ENCODE measurements at regions not wholly inside any gene's neighbourhood (a gene's known extent, or its start where the extent isn't known, plus 50 kb on each side); places are given as distances from the start of the nearest gene placed in this dataset.
"Not testable (repeated sequence)": the region's sequence is repeated elsewhere in the genome, so short reads cannot be mapped to it uniquely, and the experiment has no call there.

DNA sequence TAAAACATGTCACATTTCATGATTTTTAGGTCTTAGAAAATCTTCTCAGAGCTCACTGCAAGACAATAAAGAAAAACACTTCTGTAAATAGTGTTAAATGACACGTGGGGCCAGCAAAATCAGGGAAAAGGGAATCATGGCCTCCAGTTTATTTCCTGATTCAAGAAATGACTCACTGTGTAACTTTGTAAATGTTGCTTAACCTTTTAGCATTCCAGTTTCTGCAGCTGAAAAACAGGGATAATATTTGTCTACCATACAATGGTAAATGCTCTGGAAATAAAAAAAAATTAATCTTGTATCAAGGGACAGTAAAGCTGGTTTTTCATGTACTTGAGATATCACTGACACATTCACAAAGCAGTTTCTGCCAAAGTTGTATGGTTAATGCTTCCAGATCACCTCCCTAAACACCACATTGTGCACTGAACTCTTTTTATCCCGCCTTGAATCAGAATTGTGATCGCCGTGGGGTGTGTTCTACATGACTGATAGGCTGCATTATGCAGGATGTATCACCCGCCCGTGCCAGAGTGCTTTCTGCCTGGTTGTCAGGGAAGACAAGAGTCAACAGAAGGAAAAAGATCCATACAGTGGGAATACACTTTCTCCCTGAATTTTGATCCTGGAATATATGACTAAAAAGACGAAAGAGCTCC is 238.8 kb downstream of the IKZF2 start:
- no peak for DNase-seq

DNA sequence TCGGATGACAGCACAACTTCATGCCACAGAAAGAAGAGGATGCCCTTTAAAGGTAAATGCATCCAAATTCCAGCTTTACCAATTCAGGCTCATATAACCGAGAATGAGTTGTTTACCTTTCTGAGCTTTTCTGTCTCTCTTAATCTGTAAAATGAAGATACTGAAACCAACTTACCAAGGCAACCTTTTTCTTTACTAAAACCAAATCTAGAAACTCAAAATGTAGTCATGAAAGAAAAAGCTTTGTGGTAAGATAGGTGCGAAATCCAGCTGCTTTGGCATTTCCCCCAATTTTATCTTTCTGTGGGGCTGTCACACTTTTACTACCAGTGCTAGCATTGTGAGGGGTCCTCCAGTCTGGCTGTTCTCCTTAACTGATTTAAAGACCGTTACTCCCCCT is 240.4 kb downstream of the IKZF2 start:
- DNase-seq, result no peak

DNA sequence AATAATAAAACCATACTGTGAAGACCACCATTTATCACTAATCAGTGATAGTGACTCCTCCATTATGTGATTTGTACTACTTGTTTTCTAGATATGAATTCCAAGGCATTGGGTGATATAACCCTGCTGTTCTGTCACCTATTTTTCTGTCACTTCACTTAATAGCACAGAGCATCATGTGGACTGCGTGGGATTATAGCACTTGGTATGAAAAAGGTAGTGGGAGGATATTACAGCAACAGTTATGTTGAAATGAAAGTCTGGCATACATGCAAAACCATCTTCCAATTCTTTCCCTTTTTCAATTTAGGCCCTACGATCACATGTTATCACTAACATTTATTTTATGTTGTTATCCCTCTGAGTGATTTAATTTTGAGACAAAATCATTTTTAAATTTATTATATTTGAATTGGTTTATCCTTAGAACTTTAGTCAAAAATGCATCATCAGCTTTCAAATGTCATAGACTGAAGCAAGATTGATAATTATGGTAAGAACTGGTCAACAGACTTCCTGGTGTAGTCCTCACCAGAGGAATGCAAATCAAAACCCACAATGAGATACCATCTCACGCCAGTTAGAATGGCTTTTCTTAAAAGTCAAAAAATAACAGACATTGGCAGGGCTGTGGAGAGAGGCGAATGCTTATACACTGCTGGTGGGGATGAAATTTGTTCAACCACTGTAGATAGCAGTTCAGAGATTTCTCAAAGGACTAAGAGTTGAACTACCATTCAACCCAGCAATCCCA is 242.6 kb downstream of the IKZF2 start:
- DNase-seq, result no peak

DNA sequence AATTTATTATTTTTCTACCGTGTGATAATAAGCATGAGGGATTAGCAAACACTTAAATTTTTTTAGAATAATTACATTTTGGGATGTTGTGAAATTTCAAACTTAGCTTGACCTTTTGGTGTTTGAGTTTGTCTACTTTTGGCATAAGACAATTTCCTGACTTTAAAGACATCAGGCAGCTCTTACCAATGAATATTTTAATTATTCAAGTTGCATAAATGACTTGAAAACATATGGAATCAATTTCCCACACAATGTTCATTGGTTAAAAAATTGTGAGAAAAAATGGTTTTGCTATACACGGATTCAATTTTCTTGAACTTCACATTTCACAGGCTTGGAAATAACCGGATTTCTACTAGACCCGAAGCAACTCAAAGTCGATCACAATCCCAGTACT is 243.4 kb downstream of the IKZF2 start:
- no peak for DNase-seq

DNA sequence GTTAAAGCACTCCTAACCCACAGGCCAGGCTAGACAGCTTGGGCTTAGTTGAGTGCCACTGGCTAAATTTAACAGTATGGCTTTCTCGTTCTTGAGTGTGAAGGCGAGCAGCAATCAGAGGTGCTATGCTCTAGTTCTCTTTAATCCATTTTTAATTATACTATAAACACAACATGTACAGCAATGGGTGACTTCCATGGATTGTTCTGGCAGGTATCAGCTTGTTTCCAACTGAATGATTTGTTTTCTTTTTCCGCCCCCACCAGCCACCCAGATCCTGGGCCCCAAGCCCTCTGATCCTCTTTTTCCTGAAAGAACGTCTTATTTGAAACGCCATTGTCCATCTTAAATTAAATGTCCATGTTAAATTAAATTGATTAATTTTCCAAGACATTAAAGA is 244.8 kb downstream of the IKZF2 start:
- no peak for DNase-seq

DNA sequence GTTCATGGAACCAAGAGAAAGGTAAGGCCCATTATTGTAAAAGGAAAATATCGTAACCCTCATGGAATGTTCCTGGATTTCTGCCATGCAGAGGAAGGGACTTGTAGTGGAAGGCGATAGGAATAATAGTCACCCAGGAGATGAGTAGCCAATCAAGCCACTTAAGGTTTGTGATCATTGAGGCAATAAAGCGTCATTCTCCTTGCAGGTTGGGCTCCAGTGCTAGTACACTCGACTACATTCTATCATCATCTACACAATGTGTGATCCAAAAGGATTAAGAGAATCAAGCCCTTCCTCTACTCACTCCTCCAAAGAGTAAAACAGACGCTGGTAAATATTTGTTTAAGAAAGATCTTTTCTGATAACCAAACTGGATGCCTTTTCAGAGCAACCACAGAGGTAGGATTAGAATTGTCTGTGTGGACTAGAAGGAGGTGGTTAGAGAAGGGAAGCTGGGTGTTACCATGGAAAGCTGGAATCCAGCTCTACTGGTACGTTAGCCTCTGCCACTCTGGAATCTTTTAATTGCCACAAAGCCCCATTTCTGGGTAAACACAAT is 245.7 kb downstream of the IKZF2 start:
- DNase-seq, result no peak

DNA sequence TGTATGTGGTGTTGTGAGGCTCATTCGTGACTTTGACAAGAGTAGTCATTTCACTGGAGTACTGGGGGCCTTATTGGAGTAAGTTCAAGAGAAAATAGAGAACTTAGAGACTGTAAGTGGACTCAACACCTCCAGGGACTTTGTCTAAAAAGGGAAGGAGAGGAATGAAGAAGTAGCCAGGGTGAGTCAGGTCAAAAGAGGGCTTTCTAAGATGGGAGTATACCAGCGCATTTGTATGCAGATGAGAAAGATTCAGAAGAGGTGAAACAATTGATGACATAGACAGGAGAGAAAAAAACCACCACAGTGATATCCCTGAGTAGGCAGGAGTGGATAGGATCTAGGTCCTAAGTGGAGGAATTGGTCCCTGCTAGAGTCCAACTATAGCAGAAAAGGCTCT is 246.8 kb downstream of the IKZF2 start:
- DNase-seq, result no peak

DNA sequence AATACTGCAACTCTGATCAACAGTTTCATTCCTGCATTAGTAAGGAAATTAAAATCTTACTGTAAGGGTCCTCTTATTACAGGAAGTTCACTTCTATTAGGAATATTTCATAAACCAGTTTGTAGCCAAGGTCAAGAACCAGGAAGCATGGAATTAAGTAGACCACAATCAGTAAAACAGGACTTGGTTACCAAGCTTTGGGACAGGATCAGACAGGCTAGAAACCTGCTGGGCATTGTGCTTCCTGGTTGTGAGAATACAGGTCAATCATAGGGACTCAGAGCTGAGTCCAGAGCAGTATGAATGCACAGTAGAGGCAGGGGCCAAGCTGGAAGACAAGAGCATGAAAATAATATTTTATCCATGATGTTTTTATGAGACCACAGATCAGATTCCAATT is 248.0 kb downstream of the IKZF2 start:
- DNase-seq, result no peak

DNA sequence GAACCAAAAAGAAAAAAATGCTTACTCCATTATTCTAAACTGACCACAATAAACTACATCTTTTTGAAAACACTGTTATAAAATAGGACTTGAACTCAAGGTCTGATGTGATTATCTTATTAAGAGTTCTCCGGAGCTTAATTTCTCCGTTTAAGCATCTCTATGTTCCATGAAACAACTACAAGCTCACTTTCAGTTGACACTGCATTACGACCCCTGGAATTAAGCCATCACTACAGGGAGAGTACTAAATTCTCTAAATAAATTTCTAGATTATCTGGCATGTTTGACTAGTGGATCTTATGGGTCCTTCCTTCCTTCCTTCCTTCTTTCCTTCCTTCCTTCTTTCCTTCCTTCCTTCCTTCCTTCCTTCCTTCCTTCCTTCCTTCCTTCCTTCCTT is 249.0 kb downstream of the IKZF2 start:
- DNase-seq, result no peak

DNA sequence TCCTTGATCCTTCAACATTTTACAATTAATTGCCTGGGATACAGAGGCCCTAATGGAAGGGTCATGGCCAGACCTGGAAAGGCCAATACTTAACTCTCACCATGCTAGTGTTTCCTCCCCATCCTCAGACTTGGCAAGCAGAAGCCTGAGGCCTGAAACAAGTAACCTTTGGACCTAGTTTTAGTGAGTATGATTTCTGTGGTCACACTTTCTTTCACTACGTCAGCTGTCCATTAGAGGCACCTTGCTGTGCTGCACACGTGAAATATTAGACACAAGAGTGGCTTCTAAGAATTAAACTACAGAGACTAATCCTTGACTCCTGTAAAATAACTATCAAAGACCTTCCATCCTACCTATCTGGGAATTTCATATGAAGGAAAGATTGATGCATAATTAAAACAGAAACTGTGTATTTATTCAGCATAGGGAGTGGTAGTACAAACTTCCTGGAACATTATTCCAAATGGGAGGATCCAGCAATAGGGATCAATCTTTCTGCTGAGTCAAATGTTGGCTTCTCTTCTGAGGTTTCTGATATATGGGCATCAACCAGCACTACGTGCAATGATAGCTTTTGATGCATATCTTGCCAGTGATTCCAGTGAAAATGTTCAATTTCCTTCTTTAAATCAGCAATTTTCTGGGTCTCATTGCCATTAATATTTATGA is 249.7 kb downstream of the IKZF2 start:
- no peak for DNase-seq

DNA sequence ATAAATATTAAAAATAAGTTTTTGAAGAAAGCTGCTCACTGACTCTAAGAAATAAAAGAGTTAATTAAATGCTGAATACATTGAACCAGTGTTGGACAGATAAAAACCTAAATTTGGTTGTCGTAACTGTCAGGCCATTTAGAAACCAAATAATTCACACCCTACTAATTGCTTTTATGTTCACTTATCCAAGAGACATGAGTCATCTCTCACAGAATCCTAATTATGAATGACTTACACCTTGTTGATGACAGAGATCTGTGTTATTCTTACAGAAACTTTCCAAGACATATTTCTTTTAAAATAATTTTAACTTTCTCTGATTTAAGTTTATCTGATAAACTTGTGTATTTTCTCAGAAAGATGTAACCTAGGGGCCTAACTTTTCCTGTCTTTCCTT is 250.7 kb downstream of the IKZF2 start:
- DNase-seq, result no peak

DNA sequence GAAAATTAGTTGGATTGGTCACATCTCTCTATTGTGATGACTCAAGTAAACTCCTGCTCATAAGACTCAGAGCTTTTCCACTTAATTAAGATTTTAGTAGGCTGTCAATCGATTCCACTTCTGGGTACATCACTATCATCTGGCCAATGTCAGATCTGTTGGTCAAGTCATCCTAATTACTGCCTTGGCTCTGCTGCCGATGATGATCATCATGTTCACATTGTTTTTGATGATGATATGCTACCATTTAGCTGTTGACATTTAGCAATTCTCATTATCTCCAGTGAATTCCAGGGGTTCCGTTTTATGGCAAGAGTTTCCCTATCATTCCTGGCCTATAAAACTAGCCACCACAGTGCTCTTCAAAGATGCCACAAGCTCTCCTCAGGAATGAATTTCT is 253.4 kb downstream of the IKZF2 start:
- DNase-seq, result no peak

DNA sequence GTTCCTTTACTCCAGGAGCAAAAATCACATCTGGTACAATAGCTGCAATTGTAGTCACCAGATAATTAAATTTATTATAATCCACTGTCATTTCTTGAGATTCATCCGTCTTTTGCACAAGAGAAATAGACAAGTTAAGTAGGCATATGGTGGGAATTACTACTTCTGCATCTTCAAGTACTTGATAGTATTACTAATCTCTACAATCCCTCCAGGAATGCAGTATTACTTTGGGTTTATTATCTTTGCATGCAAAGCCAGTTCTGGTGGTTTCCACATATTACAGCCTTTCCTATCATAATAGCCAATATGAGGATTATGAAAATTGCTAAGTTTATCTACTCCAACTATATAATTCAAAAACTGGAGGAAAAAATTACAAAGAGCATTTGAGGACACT is 254.1 kb downstream of the IKZF2 start:
- DNase-seq, result no peak

DNA sequence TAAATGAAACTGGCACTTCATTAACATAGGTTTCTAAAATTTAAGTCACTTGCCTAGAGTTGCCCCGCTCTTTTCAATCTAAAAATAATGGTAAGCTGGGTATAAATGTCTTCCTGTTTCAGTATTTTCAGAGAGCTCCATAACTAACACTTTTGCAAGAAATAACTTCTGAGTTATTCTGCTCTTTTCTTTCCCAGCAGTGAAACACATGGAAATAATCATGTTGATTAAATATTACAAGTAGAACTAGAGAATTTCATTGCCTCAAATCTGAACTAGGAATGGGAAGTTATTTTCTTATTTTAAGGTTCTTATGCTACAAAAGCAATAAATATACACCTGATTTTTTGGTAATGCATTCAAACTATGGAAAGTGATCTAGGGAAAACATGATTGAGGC is 257.4 kb downstream of the IKZF2 start:
- no peak for DNase-seq

DNA sequence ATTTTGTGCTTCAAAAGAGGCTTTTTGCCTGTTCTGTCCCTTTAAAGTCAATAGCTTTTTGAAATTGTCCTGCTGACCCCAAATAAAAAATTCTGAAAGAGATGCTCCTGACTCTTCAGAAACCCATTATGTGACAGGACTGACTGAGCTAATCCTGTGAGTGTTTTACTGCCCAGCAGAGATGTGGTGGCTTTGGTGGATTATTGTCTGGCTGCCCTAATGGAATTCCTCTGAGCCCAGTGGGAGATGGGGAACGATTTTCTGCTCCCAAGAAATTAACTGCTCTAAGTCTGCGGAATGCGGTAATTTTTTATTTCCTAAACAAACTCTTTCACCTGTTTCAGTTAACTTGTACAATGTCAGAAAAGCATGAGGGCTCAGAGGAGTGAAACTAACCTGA is 258.2 kb downstream of the IKZF2 start:
- DNase-seq, result no peak

DNA sequence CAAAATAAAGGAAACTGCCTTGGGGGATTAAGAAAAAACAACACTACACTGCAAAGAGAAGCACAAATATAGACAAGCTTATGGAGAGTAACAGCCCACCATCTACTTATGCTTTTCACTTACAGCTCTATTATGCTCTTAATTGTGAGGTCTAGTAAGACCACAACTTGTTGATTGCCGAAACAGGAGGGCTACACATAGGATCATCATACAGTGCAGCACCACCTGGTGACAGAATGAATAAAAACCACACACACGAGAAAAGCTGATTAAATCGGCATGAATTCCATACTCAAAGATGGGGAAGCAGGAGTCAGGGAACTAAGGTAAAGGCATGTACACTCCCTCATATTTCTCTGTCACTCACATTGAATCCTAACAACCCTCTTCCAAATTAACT is 259.2 kb downstream of the IKZF2 start:
- DNase-seq, result no peak

DNA sequence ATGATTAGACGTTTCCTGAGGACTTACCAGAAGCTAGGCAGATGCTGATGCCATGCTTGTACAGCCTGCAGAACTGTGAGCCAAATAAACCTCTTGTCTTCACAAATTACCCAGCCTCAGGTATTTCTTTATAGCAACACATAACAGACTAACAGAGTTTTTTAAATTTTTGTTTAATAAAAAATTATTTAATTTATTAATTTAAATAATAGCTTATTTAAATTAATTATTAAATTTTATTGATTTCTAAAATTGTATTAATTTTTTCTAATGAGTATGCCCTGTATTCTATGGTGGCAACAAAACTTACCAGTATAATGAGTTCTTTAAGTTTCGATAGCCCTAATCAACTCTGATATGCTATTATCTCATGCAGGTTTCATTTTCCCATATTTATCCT is 259.8 kb downstream of the IKZF2 start:
- DNase-seq, result no peak

DNA sequence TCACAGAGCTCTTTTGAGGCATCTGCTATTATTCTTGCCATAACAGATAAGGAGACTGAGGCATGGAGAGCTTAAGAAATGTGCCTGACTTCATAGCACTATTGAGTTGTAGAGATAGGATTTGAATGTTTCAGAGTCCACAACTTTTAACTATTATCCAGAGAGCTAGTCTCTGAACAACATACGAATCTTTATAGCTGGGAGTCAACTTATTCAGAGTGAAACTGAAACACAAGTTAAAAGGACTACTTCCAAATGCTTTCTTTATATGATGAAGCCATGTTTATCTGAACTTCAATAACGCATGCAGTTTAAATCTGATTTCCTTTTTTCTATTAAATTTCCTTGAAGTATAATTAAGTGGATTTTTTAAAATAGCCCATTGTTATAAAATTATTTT is 268.8 kb downstream of the IKZF2 start:
- DNase-seq, result no peak

DNA sequence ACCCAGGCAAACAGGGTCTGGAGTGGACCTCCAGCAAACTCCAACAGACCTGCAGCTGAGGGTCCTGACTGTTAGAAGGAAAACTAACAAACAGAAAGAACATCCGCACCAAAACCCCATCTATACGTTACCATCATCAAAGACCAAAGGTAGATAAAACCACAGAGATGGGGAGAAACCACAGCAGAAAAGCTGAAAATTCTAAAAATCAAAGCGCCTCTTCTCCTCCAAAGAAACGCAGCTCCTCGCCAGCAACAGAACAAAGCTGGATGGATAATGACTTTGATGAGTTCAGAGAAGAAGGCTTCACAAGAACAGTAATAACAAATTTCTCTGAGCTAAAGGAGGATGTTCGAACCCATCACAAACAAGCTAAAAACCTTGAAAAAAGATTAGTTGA is 274.9 kb downstream of the IKZF2 start:
- not testable (repeated sequence) for DNase-seq

DNA sequence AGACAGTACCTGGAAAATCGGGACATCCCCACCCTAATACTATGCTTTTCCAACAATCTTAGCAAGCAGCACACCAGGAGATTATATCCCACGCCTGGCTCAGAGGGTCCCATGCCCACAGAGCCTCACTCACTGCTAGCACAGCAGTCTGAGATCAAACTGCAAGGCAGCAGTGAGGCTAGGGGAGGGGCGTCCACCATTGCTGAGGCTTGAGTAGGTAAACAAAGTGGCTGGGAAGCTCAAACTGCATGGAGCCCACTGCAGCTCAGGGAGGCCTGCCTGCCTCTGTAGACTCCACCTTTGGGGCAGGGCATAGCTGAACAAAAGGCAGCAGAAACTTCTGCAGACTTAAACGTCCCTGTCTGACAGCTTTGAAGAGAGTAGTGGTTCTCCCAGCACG is 275.5 kb downstream of the IKZF2 start:
- not testable (repeated sequence) for DNase-seq

DNA sequence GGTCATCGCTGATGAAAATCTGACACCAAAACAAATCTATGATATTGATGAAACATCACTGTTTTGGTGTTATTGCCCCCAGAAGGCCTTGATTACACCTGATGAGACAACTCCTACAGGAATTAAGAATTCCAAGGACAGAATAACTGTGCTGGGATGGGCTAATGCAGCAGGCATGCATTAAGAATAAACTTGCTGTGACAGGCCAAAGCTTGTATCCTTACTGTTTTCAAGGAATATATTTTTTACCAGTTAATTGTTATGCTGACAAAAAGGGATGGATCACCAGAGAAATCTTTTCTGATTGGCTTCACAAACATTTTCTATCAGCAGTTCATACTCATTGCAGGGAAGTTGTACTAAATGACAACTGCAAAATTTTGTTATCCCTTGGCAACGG is 278.2 kb downstream of the IKZF2 start:
- DNase-seq, result no peak

DNA sequence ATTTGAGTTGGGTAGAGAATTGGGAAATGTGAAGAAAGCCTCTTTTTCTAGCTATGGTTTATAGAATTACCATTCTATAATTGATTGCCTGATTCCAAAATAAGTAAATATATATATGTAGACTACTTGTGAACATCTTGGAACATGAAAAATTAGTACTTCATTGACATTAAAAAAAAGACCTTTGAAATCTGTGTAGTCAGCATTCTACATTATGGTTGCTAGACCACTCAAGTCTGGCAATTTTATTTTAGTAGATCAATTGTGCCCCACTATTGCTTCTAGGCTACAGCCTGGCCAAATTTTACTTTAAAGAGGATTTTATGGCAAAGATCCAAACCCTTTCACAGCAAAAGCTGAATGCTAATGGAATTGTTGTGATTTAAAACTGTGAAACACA is 279.8 kb downstream of the IKZF2 start:
- DNase-seq, result no peak

DNA sequence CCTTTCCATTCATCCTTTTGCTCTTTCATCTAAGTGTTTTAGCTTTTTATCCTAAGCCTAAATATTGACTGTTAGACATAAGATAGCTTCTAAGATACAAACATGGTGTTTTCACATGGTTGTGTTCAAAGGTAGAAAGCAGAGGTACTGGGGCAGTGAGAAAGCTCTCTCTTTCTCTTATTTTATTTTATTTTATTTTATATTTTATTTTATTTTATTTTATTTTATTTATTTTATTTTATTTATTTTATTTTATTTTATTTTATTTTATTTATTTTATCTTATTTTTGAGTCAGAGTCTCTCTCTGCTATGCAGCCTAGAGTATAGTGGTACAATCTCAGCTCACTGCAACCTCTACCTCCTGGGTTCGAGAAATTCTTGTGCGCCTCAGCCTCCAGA is 287.2 kb downstream of the IKZF2 start:
- DNase-seq, result no peak

DNA sequence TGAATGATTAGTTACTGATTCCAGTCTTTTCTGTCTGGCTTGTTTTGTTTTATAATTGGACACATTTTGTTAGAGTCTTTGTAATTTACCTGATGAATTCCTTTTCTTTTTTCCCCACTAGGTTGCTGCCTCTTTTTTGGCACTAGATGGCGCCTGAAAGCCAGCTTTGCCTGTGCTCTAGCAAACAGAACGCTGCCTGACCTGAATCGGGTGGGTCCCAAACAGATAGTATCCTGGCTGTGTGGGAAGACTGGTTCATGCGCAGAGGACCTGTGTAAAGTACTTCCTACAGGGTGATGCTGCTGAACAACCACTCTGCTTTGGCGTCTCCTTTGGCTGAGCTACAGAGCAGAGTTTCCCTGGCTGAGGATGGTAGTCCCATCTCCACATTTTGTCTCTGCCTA is 288.2 kb downstream of the IKZF2 start:
- peak in 1 of 2 experiments; percentile 3 for DNase-seq

Measured in stimulated activated CD4-positive, alpha-beta T cell treated with anti-CD3 and anti-CD28 coated beads, Interleukin-4, amount 100 ng/mL, for 4 hours (primary cell).